Neural cell (in vitro differentiated cells): ENCODE measurements at regions not wholly inside any gene's neighbourhood (a gene's known extent, or its start where the extent isn't known, plus 50 kb on each side); places are given as distances from the start of the nearest gene placed in this dataset.

Experiments
- H2AFZ ChIP-seq: fragments of 200-600, 300-800 bp; sonication (generic), shearing (Covaris generic); 2 replicates; pipeline ENCODE4 v1.6.0; 2014; ENCODE audit warnings: low read depth, mild to moderate bottlenecking, antibody characterized with exemption, low read length, moderate library complexity
- H3F3A ChIP-seq: fragments of 200-600 bp; shearing (Covaris generic); 2 replicates; pipeline ENCODE4 v1.6.1; 2016; ENCODE audit warnings: mild to moderate bottlenecking, moderate library complexity, mixed read lengths, antibody characterized with exemption, low read length; ENCODE audit not compliant: insufficient read depth, poor library complexity, severe bottlenecking
- H3K27ac ChIP-seq: fragments of 200-600, 300-800 bp; sonication (generic), shearing (Covaris generic); 2 replicates; pipeline ENCODE4 v1.5.1; 2014; ENCODE audit warnings: mild to moderate bottlenecking, low read length, moderate library complexity
- H3K27me3 ChIP-seq: fragments of 300-800, 200-600 bp; sonication (generic), shearing (Covaris generic); 2 replicates; pipeline ENCODE4 v1.6.0; 2014; ENCODE audit warnings: mild to moderate bottlenecking, low read depth, low read length, moderate library complexity; ENCODE audit not compliant: insufficient read depth
- H3K36me3 ChIP-seq: fragments of 300-800, 200-600 bp; sonication (generic), shearing (Covaris generic); 2 replicates; pipeline ENCODE4 v1.5.1; 2014; ENCODE audit warnings: mild to moderate bottlenecking, antibody characterized with exemption, low read length, moderate library complexity; ENCODE audit not compliant: insufficient read depth
- H3K4me2 ChIP-seq: fragments of 300-800, 200-600 bp; sonication (generic), shearing (Covaris generic); 2 replicates; pipeline ENCODE4 v1.6.0; 2014; ENCODE audit warnings: mild to moderate bottlenecking, low read length
- H3K4me3 ChIP-seq: fragments of 300-800, 200-600 bp; sonication (generic), shearing (Covaris generic); 2 replicates; pipeline ENCODE4 v1.5.1; 2014; ENCODE audit warnings: mild to moderate bottlenecking, low read length, moderate library complexity
- H3K79me2 ChIP-seq: fragments of 200-600 bp; shearing (Covaris generic); replicated peaks from 2 replicates; pipeline ENCODE4 v1.6.0; 2014; ENCODE audit warnings: mild to moderate bottlenecking, low read length, moderate library complexity; ENCODE audit not compliant: insufficient read depth
- H3K9ac ChIP-seq: fragments of 300-800, 200-600 bp; sonication (generic), shearing (Covaris generic); 2 replicates; pipeline ENCODE4 v1.6.1; 2016; ENCODE audit warnings: mild to moderate bottlenecking, low read length, mixed read lengths
- H3K9me2 ChIP-seq: fragments of 200-600 bp; shearing (Covaris generic); 2 replicates; pipeline ENCODE4 v1.6.1; 2016; ENCODE audit warnings: mild to moderate bottlenecking, low read length, mixed read lengths; ENCODE audit not compliant: insufficient read depth
- H3K9me3 ChIP-seq: fragments of 200-600, 300-800 bp; sonication (generic), shearing (Covaris generic); 2 replicates; pipeline ENCODE4 v1.6.1; 2016; ENCODE audit warnings: mild to moderate bottlenecking, mixed run types, low read length, moderate library complexity, mixed read lengths
- H4K20me1 ChIP-seq: fragments of 200-600 bp; shearing (Covaris generic); 2 replicates; pipeline ENCODE4 v1.6.1; 2016; ENCODE audit warnings: mild to moderate bottlenecking, mixed run types; ENCODE audit not compliant: insufficient read depth
- EP300 ChIP-seq: fragments of 450-650 bp; conservative IDR thresholded peaks from 2 replicates; pipeline ENCODE4 v1.6.1; 2014; ENCODE audit warnings: antibody characterized with exemption, mild to moderate bottlenecking, moderate library complexity; ENCODE audit not compliant: poor library complexity, severe bottlenecking
- EZH2 ChIP-seq: fragments of 200-600, 300-800 bp; shearing (Covaris generic), sonication (generic); IDR thresholded peaks from 2 replicates; pipeline ENCODE4 v1.6.1; 2014; ENCODE audit warnings: antibody characterized with exemption, low read length, borderline replicate concordance, mild to moderate bottlenecking; ENCODE audit not compliant: insufficient read depth, poor library complexity, severe bottlenecking
- MXI1 ChIP-seq: fragments of 450-650 bp; conservative IDR thresholded peaks from 2 replicates; pipeline ENCODE4 v1.6.1; 2014; ENCODE audit warnings: antibody characterized with exemption, mild to moderate bottlenecking; ENCODE audit not compliant: poor library complexity, severe bottlenecking
- POLR2AphosphoS5 ChIP-seq: IDR thresholded peaks from 2 replicates; pipeline ENCODE4 v1.6.1; 2012
- RAD21 ChIP-seq: fragments of 450-650 bp; conservative IDR thresholded peaks from 2 replicates; pipeline ENCODE4 v1.6.1; 2014; ENCODE audit warnings: antibody characterized with exemption, mild to moderate bottlenecking, moderate library complexity
- SMC3 ChIP-seq: fragments of 450-650 bp; conservative IDR thresholded peaks from 2 replicates; pipeline ENCODE4 v1.6.1; 2014; ENCODE audit warnings: antibody characterized with exemption, mild to moderate bottlenecking, moderate library complexity; ENCODE audit not compliant: poor library complexity
- TAF1 ChIP-seq: IDR thresholded peaks from 2 replicates; pipeline ENCODE4 v1.6.1; 2012; ENCODE audit warnings: low read depth
- TF ChIP-seq, protein P1 (sequence below): fragments of 450-650 bp; IDR thresholded peaks from 2 replicates; pipeline ENCODE4 v1.5.1; 2014; ENCODE audit warnings: antibody characterized with exemption, mild to moderate bottlenecking, moderate library complexity; ENCODE audit not compliant: poor library complexity, severe bottlenecking
- TF ChIP-seq, protein P2 (sequence below): IDR thresholded peaks from 2 replicates; pipeline ENCODE4 v1.6.1; 2012; ENCODE audit warnings: borderline replicate concordance

DNA sequence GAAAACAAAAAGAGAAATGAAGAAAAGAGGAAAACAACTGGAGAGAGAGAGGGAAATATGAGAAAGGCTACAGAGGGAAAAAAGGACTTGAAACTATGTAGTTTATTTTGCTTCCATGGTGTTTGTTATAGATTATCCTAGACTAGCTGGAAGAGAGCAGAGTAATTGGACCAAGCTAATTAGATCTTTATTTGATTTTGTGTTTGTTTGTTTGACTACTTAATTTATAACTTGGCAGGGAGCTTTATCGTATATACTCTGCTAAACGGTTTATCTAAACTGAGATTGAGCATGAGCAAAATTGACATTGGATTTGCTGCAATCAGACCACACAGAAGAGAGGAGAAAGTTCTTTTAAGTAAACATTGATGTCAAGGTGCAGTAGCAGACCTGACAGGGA is 443.8 kb upstream of the USP24 start:
- H2AFZ ChIP-seq = no peak overlapping the region
- no peak overlapping the region for H3K27ac ChIP-seq
- H3K9me2 ChIP-seq = no peaks in the 10 kb centered on the region
- H3K79me2 ChIP-seq = no peaks in the 10 kb centered on the region
- no peaks in the 10 kb centered on the region for H4K20me1 ChIP-seq
- H3K9ac ChIP-seq = no peak overlapping the region
- H3K4me2 ChIP-seq = no peak overlapping the region
- H3K4me3 ChIP-seq = no peak overlapping the region
- no peaks in the 10 kb centered on the region for H3K9me3 ChIP-seq
- H3F3A ChIP-seq = no peaks in the 10 kb centered on the region
- H3K36me3 ChIP-seq = no peaks in the 10 kb centered on the region
- no peaks in the 10 kb centered on the region for H3K27me3 ChIP-seq
- no peak for TF ChIP-seq SMC3
- TF ChIP-seq, protein P1, sequence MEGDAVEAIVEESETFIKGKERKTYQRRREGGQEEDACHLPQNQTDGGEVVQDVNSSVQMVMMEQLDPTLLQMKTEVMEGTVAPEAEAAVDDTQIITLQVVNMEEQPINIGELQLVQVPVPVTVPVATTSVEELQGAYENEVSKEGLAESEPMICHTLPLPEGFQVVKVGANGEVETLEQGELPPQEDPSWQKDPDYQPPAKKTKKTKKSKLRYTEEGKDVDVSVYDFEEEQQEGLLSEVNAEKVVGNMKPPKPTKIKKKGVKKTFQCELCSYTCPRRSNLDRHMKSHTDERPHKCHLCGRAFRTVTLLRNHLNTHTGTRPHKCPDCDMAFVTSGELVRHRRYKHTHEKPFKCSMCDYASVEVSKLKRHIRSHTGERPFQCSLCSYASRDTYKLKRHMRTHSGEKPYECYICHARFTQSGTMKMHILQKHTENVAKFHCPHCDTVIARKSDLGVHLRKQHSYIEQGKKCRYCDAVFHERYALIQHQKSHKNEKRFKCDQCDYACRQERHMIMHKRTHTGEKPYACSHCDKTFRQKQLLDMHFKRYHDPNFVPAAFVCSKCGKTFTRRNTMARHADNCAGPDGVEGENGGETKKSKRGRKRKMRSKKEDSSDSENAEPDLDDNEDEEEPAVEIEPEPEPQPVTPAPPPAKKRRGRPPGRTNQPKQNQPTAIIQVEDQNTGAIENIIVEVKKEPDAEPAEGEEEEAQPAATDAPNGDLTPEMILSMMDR = no peak
- TF ChIP-seq MXI1 = no peak
- TF ChIP-seq POLR2AphosphoS5 = no peak
- TF ChIP-seq RAD21 = no peak
- TF ChIP-seq EZH2 = no peak
- no peak for TF ChIP-seq TAF1
- TF ChIP-seq EP300 = no peak
- TF ChIP-seq, protein P2, sequence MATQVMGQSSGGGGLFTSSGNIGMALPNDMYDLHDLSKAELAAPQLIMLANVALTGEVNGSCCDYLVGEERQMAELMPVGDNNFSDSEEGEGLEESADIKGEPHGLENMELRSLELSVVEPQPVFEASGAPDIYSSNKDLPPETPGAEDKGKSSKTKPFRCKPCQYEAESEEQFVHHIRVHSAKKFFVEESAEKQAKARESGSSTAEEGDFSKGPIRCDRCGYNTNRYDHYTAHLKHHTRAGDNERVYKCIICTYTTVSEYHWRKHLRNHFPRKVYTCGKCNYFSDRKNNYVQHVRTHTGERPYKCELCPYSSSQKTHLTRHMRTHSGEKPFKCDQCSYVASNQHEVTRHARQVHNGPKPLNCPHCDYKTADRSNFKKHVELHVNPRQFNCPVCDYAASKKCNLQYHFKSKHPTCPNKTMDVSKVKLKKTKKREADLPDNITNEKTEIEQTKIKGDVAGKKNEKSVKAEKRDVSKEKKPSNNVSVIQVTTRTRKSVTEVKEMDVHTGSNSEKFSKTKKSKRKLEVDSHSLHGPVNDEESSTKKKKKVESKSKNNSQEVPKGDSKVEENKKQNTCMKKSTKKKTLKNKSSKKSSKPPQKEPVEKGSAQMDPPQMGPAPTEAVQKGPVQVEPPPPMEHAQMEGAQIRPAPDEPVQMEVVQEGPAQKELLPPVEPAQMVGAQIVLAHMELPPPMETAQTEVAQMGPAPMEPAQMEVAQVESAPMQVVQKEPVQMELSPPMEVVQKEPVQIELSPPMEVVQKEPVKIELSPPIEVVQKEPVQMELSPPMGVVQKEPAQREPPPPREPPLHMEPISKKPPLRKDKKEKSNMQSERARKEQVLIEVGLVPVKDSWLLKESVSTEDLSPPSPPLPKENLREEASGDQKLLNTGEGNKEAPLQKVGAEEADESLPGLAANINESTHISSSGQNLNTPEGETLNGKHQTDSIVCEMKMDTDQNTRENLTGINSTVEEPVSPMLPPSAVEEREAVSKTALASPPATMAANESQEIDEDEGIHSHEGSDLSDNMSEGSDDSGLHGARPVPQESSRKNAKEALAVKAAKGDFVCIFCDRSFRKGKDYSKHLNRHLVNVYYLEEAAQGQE = no peak

DNA sequence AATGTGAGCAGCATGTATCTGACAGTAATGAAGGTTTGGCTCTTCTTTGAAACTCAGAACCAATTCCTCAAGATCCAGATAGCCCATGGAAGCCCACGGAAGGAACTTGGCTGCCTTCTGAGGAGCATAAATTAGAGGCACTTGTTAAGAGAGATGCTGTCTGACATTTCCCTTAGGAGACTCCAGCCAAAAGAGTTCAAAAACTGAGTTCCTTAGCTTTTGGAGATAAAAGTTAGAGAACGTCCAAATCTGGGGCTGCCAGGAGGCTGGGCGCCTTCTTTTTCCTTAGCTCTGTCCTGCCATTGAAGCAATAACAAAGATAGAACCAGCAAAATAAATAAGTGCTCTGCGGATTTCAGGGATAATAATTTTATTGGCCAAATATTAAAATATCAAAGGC is 439.6 kb upstream of the USP24 start:
- Histone ChIP-seq H3K9me2 (no peaks in the 10 kb centered on the region), H2AFZ (no peak overlapping the region)

More for the DNA sequence above, 439.6 kb upstream of the USP24 start:
- TF ChIP-seq, protein P2 = no peak
- TF ChIP-seq EZH2 = no peak
- TF ChIP-seq MXI1 = no peak
- no peak for TF ChIP-seq EP300
- no peak for TF ChIP-seq POLR2AphosphoS5
- Histone ChIP-seq H3K9ac (no peak overlapping the region), H3K4me2 (no peak overlapping the region), H3K36me3 (no peaks in the 10 kb centered on the region), H3K4me3 (no peak overlapping the region), H3K9me3 (no peaks in the 10 kb centered on the region), H3K27me3 (no peaks in the 10 kb centered on the region), H3K27ac (no peak overlapping the region), H3F3A (no peaks in the 10 kb centered on the region), H3K79me2 (no peaks in the 10 kb centered on the region), H4K20me1 (no peaks in the 10 kb centered on the region)
